Calu3 (cell line): ENCODE measurements at regions not wholly inside any gene's neighbourhood (a gene's known extent, or its start where the extent isn't known, plus 50 kb on each side); places are given as distances from the start of the nearest gene placed in this dataset.

ENCODE experiments used
- BruUV-seq: library from RNA; stranded (reverse); fragments of 400-500 nt; replicated peaks from 2 replicates; lab custom pipeline; 2021; lab: Mats Ljungman, UMichigan
- CTCF ChIA-PET: fragments of 300-600 bp; sonication (Branson Sonifier 250); formaldehyde crosslinking; loops from one replicate; lab custom pipeline; 2022; ENCODE audit warnings: antibody characterized with exemption; lab: Charles Lee
- DNase-seq: peaks from one replicate; pipeline ENCODE4 v3.0.0; 2022
- H3K27ac Mint-ChIP-seq: one replicate; pipeline ENCODE4 v1.8.0; 2022; ENCODE audit warnings: mixed read lengths; ENCODE audit not compliant: unreplicated experiment
- H3K27me3 Mint-ChIP-seq: one replicate; pipeline ENCODE4 v1.8.0; 2022; ENCODE audit warnings: mixed read lengths; ENCODE audit not compliant: unreplicated experiment
- H3K36me3 Mint-ChIP-seq: one replicate; pipeline ENCODE4 v1.8.0; 2022; ENCODE audit warnings: mild to moderate bottlenecking, moderate library complexity, mixed read lengths; ENCODE audit not compliant: insufficient read depth, unreplicated experiment
- H3K4me1 Mint-ChIP-seq: one replicate; pipeline ENCODE4 v1.8.0; 2022; ENCODE audit warnings: mild to moderate bottlenecking, low read depth, mixed read lengths; ENCODE audit not compliant: unreplicated experiment
- H3K4me3 Mint-ChIP-seq: one replicate; pipeline ENCODE4 v1.8.0; 2022; ENCODE audit warnings: mild to moderate bottlenecking, low read depth, moderate library complexity, mixed read lengths; ENCODE audit not compliant: unreplicated experiment
- H3K9me3 Mint-ChIP-seq: one replicate; pipeline ENCODE4 v1.8.0; 2022; ENCODE audit warnings: low read depth, mixed read lengths; ENCODE audit not compliant: unreplicated experiment
- intact Hi-C: fragments of 100-400 bp; cut with micrococcal nuclease; formaldehyde crosslinking; loops from one replicate; pipeline ENCODE4 v1.10.0; 2022; ENCODE audit not compliant: unreplicated experiment
- TF ChIP-seq, protein P1 (sequence below): fragments of 200-600 bp; IDR thresholded peaks from one replicate; pipeline ENCODE4 v1.8.0; 2022; ENCODE audit warnings: antibody characterized with exemption; ENCODE audit not compliant: unreplicated experiment

DNA sequence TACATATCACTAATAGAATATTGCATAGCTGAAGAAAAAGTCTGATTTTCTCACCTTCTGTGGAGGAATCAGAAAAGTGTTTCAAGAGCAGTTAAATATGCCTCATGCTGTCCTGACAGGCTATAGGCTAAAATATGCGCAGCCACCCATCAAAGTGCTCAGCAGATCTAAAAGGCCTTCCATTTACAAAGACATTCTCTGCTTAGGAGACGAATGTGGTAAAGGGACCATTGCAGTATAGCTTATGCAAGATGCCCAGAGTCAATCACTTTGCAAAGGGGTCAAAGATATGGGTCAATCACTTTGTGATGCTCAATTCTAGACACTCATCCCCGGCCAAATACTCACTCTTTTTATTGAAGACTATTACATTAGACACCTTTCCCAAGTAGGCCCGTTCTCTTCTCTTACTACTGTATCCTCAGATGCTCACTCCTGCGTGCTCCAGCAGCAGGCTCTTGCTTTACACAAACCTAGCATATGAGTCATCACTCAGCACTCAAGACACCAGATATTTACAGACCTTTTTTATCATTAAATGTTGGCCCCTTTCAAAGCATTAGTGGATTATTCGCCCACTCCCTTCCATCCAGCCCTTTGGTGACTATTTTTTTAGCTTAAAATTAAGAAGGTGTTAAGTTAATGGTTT, 568.2 kb upstream of the CDH18 start:
- Mint-ChIP-seq H3K27me3 (no peaks in the 10 kb centered on the region), H3K4me3 (no peak overlapping the region), H3K9me3 (peaks cover 3% of the 10 kb centered on the region), H3K4me1 (no peaks in the 10 kb centered on the region), H3K36me3 (no peaks in the 10 kb centered on the region), H3K27ac (no peak overlapping the region)
- BruUV-seq = no TSS peak
- TF ChIP-seq, protein P1, sequence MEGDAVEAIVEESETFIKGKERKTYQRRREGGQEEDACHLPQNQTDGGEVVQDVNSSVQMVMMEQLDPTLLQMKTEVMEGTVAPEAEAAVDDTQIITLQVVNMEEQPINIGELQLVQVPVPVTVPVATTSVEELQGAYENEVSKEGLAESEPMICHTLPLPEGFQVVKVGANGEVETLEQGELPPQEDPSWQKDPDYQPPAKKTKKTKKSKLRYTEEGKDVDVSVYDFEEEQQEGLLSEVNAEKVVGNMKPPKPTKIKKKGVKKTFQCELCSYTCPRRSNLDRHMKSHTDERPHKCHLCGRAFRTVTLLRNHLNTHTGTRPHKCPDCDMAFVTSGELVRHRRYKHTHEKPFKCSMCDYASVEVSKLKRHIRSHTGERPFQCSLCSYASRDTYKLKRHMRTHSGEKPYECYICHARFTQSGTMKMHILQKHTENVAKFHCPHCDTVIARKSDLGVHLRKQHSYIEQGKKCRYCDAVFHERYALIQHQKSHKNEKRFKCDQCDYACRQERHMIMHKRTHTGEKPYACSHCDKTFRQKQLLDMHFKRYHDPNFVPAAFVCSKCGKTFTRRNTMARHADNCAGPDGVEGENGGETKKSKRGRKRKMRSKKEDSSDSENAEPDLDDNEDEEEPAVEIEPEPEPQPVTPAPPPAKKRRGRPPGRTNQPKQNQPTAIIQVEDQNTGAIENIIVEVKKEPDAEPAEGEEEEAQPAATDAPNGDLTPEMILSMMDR = no peak
- CTCF ChIA-PET = no interaction called here
- intact Hi-C loops = no loop called here
- DNase-seq = no peak

DNA sequence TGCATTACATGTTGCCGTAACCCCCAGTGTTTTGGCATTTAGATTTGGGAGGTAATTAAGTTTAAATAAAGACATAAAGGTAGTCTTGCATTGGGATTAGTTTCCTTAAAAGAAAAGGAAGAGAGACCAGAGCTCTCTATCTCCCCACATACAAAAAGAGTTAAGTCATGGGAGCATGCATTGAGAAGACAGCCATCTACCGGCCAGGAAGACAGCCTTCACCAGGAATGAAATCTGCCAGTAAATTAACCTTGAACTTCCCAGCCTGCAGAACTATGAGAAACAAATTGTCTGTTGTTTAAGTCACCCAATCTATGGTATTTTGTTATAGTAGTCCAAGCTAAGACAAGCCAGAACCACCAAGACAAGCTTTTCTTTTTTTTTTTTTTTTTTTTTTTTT, 567.0 kb upstream of the CDH18 start:
- no peak for DNase-seq
- H3K27me3 Mint-ChIP-seq = no peaks in the 10 kb centered on the region
- no TSS peak for BruUV-seq
- H3K9me3 Mint-ChIP-seq = peaks cover 3% of the 10 kb centered on the region
- intact Hi-C loops = no loop called here
- no peak overlapping the region for H3K4me3 Mint-ChIP-seq
- no peaks in the 10 kb centered on the region for H3K4me1 Mint-ChIP-seq
- no peak overlapping the region for H3K27ac Mint-ChIP-seq
- no peaks in the 10 kb centered on the region for H3K36me3 Mint-ChIP-seq
- CTCF ChIA-PET = interaction anchor here (0.7 to 0.8 kb wide), 2 partner anchors 10 to 87 kb away, joined by 4 to 9 read pairs; no protein-coding TSS in a partner anchor
- TF ChIP-seq, protein P1 = no peak

DNA sequence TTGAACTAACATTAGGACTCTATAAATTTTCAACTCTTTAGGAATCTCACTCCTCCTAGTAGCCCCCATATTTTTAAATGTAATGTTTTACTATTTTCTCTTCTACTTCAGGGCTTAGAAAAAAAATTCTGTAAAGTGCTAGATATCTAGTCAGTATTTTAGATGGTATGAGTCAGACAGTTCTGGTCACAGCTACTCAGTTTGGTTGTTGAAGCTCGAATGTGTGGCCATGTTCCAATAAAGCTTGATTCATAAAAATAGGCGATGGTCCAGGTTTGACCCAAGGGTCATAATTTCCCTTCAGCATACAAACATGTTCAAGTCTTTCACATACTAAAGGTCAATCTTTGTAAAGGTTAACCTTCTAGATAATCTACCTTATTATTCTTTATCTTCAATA, 566.0 kb upstream of the CDH18 start:
- H3K36me3 Mint-ChIP-seq = no peaks in the 10 kb centered on the region
- H3K27ac Mint-ChIP-seq = no peak overlapping the region
- H3K4me3 Mint-ChIP-seq = no peak overlapping the region
- peaks cover 3% of the 10 kb centered on the region for H3K9me3 Mint-ChIP-seq
- TF ChIP-seq, protein P1 = no peak
- CTCF ChIA-PET = no interaction called here
- no peaks in the 10 kb centered on the region for H3K4me1 Mint-ChIP-seq
- no peaks in the 10 kb centered on the region for H3K27me3 Mint-ChIP-seq
- intact Hi-C loops = no loop called here
- no TSS peak for BruUV-seq
- no peak for DNase-seq

DNA sequence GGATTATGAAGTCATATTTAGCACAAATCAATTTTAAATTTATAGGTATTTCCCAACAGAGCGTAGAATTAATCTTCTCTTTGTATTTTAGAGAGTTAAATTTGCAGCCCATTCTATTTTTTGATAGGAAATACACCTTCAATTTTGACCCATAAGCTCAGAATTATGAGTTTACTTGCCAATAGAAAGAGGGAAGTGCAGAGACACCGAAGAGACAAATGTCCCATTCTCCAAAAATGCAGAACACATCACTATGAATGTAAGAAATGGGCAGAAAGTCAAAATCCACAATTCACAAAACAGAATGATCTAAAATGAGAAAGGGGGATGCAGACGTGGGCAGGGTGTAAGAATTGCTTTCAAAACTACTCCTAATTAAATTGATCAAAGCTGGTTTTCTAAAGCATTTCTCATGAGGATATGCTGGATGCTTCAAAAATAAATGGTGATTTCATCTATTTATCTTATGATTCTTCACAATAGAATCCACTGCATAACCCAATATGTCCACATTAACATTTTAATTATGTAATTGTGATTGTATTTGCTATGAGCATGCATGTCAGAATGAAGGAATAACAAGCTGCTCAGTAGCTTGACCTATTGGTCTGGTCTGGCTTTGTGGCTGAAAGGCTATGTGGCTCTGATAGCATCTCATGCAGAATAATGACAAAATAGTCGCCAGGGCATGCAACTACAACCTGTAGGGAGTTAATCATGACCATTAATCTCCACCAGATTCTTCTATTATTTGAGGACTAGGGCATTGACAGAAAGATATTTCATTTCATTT, 550.1 kb upstream of the CDH18 start:
- BruUV-seq = no TSS peak
- Mint-ChIP-seq H3K4me1 (no peaks in the 10 kb centered on the region), H3K36me3 (no peaks in the 10 kb centered on the region), H3K9me3 (no peaks in the 10 kb centered on the region), H3K4me3 (no peak overlapping the region), H3K27ac (no peak overlapping the region), H3K27me3 (no peaks in the 10 kb centered on the region)
- intact Hi-C loops = no loop called here
- CTCF ChIA-PET = no interaction called here
- TF ChIP-seq, protein P1 = no peak
- no peak for DNase-seq
